ENCODE measurements at regions not wholly inside any gene's neighbourhood (a gene's known extent, or its start where the extent isn't known, plus 50 kb on each side); places are given as distances from the start of the nearest gene placed in this dataset.
"Not testable (repeated sequence)": the region's sequence is repeated elsewhere in the genome, so short reads cannot be mapped to it uniquely, and the experiment has no call there.

DNA sequence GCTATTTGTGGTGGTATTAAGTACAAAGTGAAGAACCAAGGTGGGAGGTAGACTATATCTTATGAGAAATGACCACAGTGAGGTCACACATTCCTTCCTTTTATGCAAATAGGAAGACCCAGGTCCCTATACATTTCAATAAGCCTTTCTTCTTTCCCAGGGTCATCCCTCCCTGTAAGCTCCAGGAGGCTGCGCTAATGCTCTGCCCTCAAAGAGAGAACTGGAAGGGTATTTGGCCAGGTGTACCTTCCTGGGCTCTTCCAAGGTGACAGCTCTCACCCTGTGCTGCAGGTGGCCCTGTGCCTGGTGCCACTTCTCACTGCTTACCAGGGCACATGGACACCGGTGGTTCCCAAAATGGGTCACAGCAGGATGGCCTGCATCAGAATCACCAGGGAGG lies 103.4 kb downstream of the KBTBD2 start:
- not testable (repeated sequence) for DNase-seq; H3K4me1 Mint-ChIP-seq; H3K4me3 ChIP-seq (ENCODE audit: low read length); H3K36me3 ChIP-seq (ENCODE audit: control insufficient read depth, insufficient read depth, low read length); H3K36me3 Mint-ChIP-seq (ENCODE audit: low read depth); H3K4me3 Mint-ChIP-seq; H3K9me3 ChIP-seq (ENCODE audit: control insufficient read depth, low read length); H3K9me3 Mint-ChIP-seq; H3K27ac Mint-ChIP-seq; H3K9ac ChIP-seq (ENCODE audit: extremely low read depth, low read length, poor library complexity, severe bottlenecking); H3K4me1 ChIP-seq (ENCODE audit: control insufficient read depth, insufficient read depth, low read length); H3K27me3 ChIP-seq (ENCODE audit: control insufficient read depth, insufficient read depth, low read length, poor library complexity, severe bottlenecking); H3K27ac ChIP-seq (ENCODE audit: low read depth, low read length)
- H3K27me3 Mint-ChIP-seq (ENCODE audit: insufficient read depth) = peaks cover 14% of the 10 kb centered on the region
- 50 to 67% methylated on average over 1 to 2 of the region's 2 CpGs for WGBS, 2 experiments (ENCODE audit: insufficient coverage in 1 of 2, insufficient read length in 1 of 2)

DNA sequence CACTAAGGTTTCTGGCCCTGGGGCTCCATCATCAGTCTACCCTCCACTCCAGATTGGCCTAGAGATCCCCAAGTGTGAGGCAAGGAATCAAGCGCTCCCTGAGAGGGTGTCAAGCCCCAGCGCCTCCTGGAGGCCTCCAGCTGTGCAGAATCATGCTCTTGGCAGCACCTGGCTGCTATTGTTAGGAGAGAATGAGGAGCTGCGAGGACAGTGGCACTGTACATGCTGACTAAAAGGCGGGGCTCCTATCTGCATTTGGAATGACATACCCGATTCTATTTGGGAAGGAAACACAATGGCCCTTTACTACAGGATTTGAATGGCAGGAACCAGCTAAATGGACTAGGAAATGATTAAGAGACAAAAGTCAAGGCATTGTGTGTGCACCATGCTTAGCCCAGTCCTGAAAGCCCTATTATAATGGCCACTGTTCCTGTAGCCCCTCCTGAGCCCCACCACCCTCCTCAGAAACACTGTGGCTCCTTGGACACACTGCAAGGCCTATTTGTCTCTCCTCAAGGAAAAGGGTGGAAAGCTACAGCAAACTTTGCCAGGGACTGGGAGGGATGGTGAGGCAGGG lies 106.1 kb downstream of the KBTBD2 start:
- DNase-seq; H3K36me3 Mint-ChIP-seq (ENCODE audit: low read depth); H3K9me3 Mint-ChIP-seq; H3K4me3 ChIP-seq (ENCODE audit: low read length); H3K9me3 ChIP-seq (ENCODE audit: control insufficient read depth, low read length); H3K27ac ChIP-seq (ENCODE audit: low read depth, low read length); H3K27me3 ChIP-seq (ENCODE audit: control insufficient read depth, insufficient read depth, low read length, poor library complexity, severe bottlenecking); H3K4me1 ChIP-seq (ENCODE audit: control insufficient read depth, insufficient read depth, low read length); H3K9ac ChIP-seq (ENCODE audit: extremely low read depth, low read length, poor library complexity, severe bottlenecking); H3K27ac Mint-ChIP-seq; H3K4me3 Mint-ChIP-seq; H3K36me3 ChIP-seq (ENCODE audit: control insufficient read depth, insufficient read depth, low read length); H3K4me1 Mint-ChIP-seq: not testable (repeated sequence)
- 68 to 85% methylated on average over 3 to 5 of the region's 5 CpGs for WGBS, 2 experiments (ENCODE audit: insufficient coverage in 1 of 2, insufficient read length in 1 of 2)
- peaks cover 10% of the 10 kb centered on the region for H3K27me3 Mint-ChIP-seq (ENCODE audit: insufficient read depth)

DNA sequence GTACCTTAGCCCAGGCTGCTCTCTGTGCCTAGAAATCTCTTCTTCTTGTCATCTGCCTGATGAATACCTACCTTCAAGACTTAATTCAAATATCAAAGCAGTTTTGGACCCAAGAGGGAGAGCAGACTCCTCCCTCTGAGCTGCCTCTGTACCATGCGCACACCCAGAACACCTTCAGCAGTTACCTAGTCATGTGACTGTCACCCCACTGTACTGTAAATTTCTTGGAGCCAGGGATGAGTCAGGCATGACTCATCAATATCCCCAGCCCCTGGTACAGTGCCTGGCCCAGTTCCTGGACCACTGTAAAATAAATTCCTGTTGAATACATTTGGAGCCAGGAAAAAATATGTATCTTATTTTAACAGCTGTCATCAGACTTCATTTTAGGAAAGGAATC lies 111.7 kb downstream of the KBTBD2 start:
- H3K36me3 ChIP-seq (ENCODE audit: control insufficient read depth, insufficient read depth, low read length); H3K9me3 ChIP-seq (ENCODE audit: control insufficient read depth, low read length); H3K4me1 Mint-ChIP-seq; H3K4me3 Mint-ChIP-seq; H3K27ac Mint-ChIP-seq; H3K9me3 Mint-ChIP-seq; H3K4me1 ChIP-seq (ENCODE audit: control insufficient read depth, insufficient read depth, low read length); H3K27ac ChIP-seq (ENCODE audit: low read depth, low read length); DNase-seq; H3K9ac ChIP-seq (ENCODE audit: extremely low read depth, low read length, poor library complexity, severe bottlenecking); H3K27me3 ChIP-seq (ENCODE audit: control insufficient read depth, insufficient read depth, low read length, poor library complexity, severe bottlenecking); H3K4me3 ChIP-seq (ENCODE audit: low read length); H3K27me3 Mint-ChIP-seq (ENCODE audit: insufficient read depth); H3K36me3 Mint-ChIP-seq (ENCODE audit: low read depth): not testable (repeated sequence)
- WGBS, 2 experiments (ENCODE audit: insufficient coverage in 1 of 2, insufficient read length in 1 of 2) = 100% methylated on average over 1 of the region's 1 CpG; no CpG with 5 or more reads in 1 of the 2 experiments

DNA sequence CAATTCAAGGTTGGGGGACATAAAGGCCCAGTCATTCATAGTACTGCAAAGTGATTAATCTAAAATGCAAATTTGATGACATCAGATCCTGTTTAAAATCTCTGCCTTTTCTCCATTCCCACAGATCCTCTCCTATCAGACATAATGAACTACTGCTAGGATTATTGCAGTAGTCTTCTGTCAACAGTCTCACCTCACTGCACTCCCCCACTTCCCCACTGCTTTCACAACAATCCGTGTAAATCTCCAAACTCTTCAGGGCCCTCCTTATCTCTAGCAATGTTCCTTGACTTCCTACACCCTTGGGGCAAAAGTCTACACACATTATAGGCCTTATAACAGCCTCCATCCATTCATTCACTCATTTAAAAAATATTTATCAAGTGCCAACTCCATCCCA lies 112.4 kb downstream of the KBTBD2 start:
- H3K4me1 ChIP-seq (ENCODE audit: control insufficient read depth, insufficient read depth, low read length) = no peaks in the 10 kb centered on the region
- 56 to 72% methylated on average over 1 of the region's 1 CpG for WGBS, 2 experiments (ENCODE audit: insufficient coverage in 1 of 2, insufficient read length in 1 of 2)
- Mint-ChIP-seq H3K27ac (no peak overlapping the region), H3K27me3 (ENCODE audit: insufficient read depth) (peaks cover 2% of the 10 kb centered on the region), H3K4me3 (no peak overlapping the region), H3K36me3 (ENCODE audit: low read depth) (no peaks in the 10 kb centered on the region), H3K4me1 (peaks cover 8% of the 10 kb centered on the region), H3K9me3 (no peaks in the 10 kb centered on the region)
- no peak overlapping the region for H3K9ac ChIP-seq (ENCODE audit: extremely low read depth, low read length, poor library complexity, severe bottlenecking)
- no peaks in the 10 kb centered on the region for H3K9me3 ChIP-seq (ENCODE audit: control insufficient read depth, low read length)
- no peak overlapping the region for H3K27ac ChIP-seq (ENCODE audit: low read depth, low read length)
- no peaks in the 10 kb centered on the region for H3K36me3 ChIP-seq (ENCODE audit: control insufficient read depth, insufficient read depth, low read length)
- no peak for DNase-seq
- no peak overlapping the region for H3K4me3 ChIP-seq (ENCODE audit: low read length)
- TF ChIP-seq, protein P1, sequence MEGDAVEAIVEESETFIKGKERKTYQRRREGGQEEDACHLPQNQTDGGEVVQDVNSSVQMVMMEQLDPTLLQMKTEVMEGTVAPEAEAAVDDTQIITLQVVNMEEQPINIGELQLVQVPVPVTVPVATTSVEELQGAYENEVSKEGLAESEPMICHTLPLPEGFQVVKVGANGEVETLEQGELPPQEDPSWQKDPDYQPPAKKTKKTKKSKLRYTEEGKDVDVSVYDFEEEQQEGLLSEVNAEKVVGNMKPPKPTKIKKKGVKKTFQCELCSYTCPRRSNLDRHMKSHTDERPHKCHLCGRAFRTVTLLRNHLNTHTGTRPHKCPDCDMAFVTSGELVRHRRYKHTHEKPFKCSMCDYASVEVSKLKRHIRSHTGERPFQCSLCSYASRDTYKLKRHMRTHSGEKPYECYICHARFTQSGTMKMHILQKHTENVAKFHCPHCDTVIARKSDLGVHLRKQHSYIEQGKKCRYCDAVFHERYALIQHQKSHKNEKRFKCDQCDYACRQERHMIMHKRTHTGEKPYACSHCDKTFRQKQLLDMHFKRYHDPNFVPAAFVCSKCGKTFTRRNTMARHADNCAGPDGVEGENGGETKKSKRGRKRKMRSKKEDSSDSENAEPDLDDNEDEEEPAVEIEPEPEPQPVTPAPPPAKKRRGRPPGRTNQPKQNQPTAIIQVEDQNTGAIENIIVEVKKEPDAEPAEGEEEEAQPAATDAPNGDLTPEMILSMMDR (conservative IDR thresholded peaks at IDR 0.05) = no peak
- H3K27me3 ChIP-seq (ENCODE audit: control insufficient read depth, insufficient read depth, low read length, poor library complexity, severe bottlenecking) = no peaks in the 10 kb centered on the region

DNA sequence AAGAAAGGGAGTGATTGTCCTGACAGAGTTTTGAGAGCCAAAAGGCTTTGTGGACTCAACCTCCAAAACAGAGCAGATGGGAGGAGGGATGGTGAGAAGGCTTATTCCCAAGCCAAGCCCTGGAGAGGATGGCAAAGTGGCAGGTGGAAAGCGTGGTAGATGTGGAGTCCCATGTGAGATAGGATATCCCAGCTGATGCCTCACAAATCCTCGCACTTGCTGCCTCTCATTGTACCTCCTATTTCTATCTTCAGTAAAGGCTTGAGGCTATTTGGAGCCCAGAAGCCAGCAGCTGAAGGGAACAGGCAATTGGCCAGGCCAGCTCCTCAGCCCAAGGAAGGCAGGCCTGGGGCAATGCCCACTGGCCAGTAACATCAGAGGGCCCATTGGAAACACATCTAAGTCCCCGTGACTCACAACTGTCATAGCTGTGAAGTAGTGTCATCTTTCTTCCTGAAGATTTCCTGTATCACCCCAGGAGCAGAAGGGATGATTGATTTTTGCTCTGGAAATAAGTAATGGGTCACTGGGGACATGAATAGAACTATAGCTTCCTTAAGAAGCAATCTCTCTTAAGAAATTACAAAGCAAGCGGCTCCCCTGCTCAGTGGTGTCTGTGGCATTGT lies 114.4 kb downstream of the KBTBD2 start:
- H3K27ac ChIP-seq (ENCODE audit: low read depth, low read length); DNase-seq; H3K36me3 Mint-ChIP-seq (ENCODE audit: low read depth); H3K9me3 ChIP-seq (ENCODE audit: control insufficient read depth, low read length); H3K27me3 Mint-ChIP-seq (ENCODE audit: insufficient read depth); H3K4me3 ChIP-seq (ENCODE audit: low read length); H3K27me3 ChIP-seq (ENCODE audit: control insufficient read depth, insufficient read depth, low read length, poor library complexity, severe bottlenecking); H3K27ac Mint-ChIP-seq; H3K36me3 ChIP-seq (ENCODE audit: control insufficient read depth, insufficient read depth, low read length); H3K9ac ChIP-seq (ENCODE audit: extremely low read depth, low read length, poor library complexity, severe bottlenecking); H3K4me3 Mint-ChIP-seq; H3K4me1 Mint-ChIP-seq; H3K9me3 Mint-ChIP-seq; H3K4me1 ChIP-seq (ENCODE audit: control insufficient read depth, insufficient read depth, low read length): not testable (repeated sequence)
- 95% methylated on average over 4 of the region's 4 CpGs; no CpG with 5 or more reads in 1 of the 2 experiments for WGBS, 2 experiments (ENCODE audit: insufficient coverage in 1 of 2, insufficient read length in 1 of 2)

DNA sequence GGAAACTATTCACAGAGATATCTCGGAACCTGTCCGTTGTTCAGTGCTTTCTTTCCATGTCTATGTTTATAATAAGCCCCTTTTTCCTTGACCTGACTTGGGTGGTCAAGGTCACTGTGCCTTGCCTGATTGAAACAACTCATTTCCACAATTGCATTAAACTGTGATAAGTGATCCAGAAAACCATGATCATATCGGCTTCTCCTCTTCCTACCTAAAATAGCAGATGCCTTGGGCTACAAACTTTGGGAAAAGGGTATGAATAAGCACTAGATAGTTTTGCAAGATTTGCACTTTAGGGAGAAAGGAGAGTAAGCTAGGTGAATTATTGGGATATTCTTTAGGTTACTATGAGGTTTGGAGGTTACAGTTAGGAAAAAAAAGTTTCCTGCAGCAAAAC lies 115.2 kb downstream of the KBTBD2 start:
- 88 to 100% methylated on average over 1 to 2 of the region's 3 CpGs for WGBS, 2 experiments (ENCODE audit: insufficient coverage in 1 of 2, insufficient read length in 1 of 2)
- H3K9ac ChIP-seq (ENCODE audit: extremely low read depth, low read length, poor library complexity, severe bottlenecking); H3K36me3 Mint-ChIP-seq (ENCODE audit: low read depth): not testable (repeated sequence)

More for the DNA sequence above, 115.2 kb downstream of the KBTBD2 start:
- H3K27me3 ChIP-seq (ENCODE audit: control insufficient read depth, insufficient read depth, low read length, poor library complexity, severe bottlenecking); H3K4me1 ChIP-seq (ENCODE audit: control insufficient read depth, insufficient read depth, low read length); H3K27me3 Mint-ChIP-seq (ENCODE audit: insufficient read depth); DNase-seq; H3K36me3 ChIP-seq (ENCODE audit: control insufficient read depth, insufficient read depth, low read length); H3K9me3 ChIP-seq (ENCODE audit: control insufficient read depth, low read length); H3K27ac ChIP-seq (ENCODE audit: low read depth, low read length); H3K9me3 Mint-ChIP-seq; H3K27ac Mint-ChIP-seq; H3K4me3 Mint-ChIP-seq; H3K4me1 Mint-ChIP-seq; H3K4me3 ChIP-seq (ENCODE audit: low read length): not testable (repeated sequence)
